Spleen (tissue), 11 donors: ENCODE measurements at regions not wholly inside any gene's neighbourhood (a gene's known extent, or its start where the extent isn't known, plus 50 kb on each side); places are given as distances from the start of the nearest gene placed in this dataset.

Experiments used
- DNase-seq: peaks from one replicate; pipeline ENCODE4 v3.0.0-alpha.2; 2020
- H3K27ac ChIP-seq, 8 donors: fragments of 200-600 bp; sonication (generic) in 7 of 8; 1 replicate in 4 of 8; 2 replicates in 4 of 8; pipeline versions ENCODE4 v1.5.0 to v1.8.0; 2016 to 2021; ENCODE audit warnings: inconsistent platforms in 4 of 8, mild to moderate bottlenecking in 4 of 8, moderate library complexity in 1 of 8
- H3K27me3 ChIP-seq, 7 donors: fragments of 200-600 bp; sonication (generic) in 6 of 7; replicated peaks in 1 of 7; 1 replicate in 4 of 7; 2 replicates in 3 of 7; pipeline versions ENCODE4 v1.5.0 to v1.8.0; 2016 to 2021; ENCODE audit warnings: inconsistent platforms in 3 of 7, mild to moderate bottlenecking in 1 of 7
- H3K36me3 ChIP-seq, 6 donors: fragments of 200-600 bp; sonication (generic) in 5 of 6; 1 replicate in 4 of 6; 2 replicates in 2 of 6; pipeline versions ENCODE4 v1.5.0 to v1.8.0; 2016 to 2021; ENCODE audit warnings: inconsistent platforms in 2 of 6
- H3K4me1 ChIP-seq, 6 donors: fragments of 200-600 bp; sonication (generic) in 5 of 6; 1 replicate in 3 of 6; 2 replicates in 3 of 6; pipeline versions ENCODE4 v1.5.0 to v1.8.0; 2016 to 2021; ENCODE audit warnings: inconsistent platforms in 3 of 6
- H3K4me3 ChIP-seq, 8 donors: fragments of 200-600 bp; sonication (generic) in 7 of 8; 1 replicate in 4 of 8; 2 replicates in 4 of 8; pipeline versions ENCODE4 v1.5.0 to v1.8.0; 2016 to 2021; ENCODE audit warnings: inconsistent platforms in 4 of 8, mild to moderate bottlenecking in 4 of 8, moderate library complexity in 2 of 8
- H3K9me3 ChIP-seq, 8 donors: fragments of 200-600 bp; sonication (generic) in 7 of 8; 1 replicate in 4 of 8; 2 replicates in 4 of 8; pipeline versions ENCODE4 v1.5.0 to v1.8.0; 2016 to 2021; ENCODE audit warnings: inconsistent platforms in 4 of 8
- CTCF ChIP-seq, 11 experiments: fragments of 200-600 bp in 7 of 11; fragments of 450-650 bp in 4 of 11; sonication (generic) in 4 of 11; IDR thresholded peaks in 8 of 11; conservative IDR thresholded peaks in 3 of 11; 1 replicate in 7 of 11; 2 replicates in 4 of 11; pipeline versions ENCODE4 v1.4.0 to v1.8.0; 2016 to 2021; ENCODE audit warnings: antibody characterized with exemption in 11 of 11, inconsistent platforms in 4 of 11, mild to moderate bottlenecking in 1 of 11
- POLR2A ChIP-seq, 3 donors: fragments of 450-650 bp; IDR thresholded peaks; one replicate each; pipeline ENCODE4 v1.5.1; 2017; ENCODE audit warnings: antibody characterized with exemption in 3 of 3, mild to moderate bottlenecking in 1 of 3
- POLR2AphosphoS5 ChIP-seq, 3 donors: sonication (generic); formaldehyde crosslinking; IDR thresholded peaks; one replicate each; pipeline ENCODE4 v1.5.1; 2017; ENCODE audit warnings: antibody characterized with exemption in 3 of 3
- WGBS, 5 donors: extraction: QIAGEN DNeasy Blood & Tissue Kit in 3 of 5; methylation state at CpG; one replicate each; pipeline versions ENCODE4 v1.1.5 to v1.1.7; 2013 to 2018; 5-methylcytosine and 5-hydroxymethylcytosine counted together
- intact Hi-C: fragments of 100-400 bp; cut with DNase I; formaldehyde crosslinking; loops from one replicate; pipeline ENCODE4 v1.15.0; 2023; ENCODE audit warnings: low total_unique reads
- donor health status: healthy with polysubstance abuse.
- donor health status: DM: no; HTN: no; CAD: no; lungs with moderate emphysema.
- donor health status: DM: no; HTN: no; CAD: no.
- donor health status: Bipolar disorder and iron deficiency.
- donor health status: healthy.
- donor health status: DM: no; HTN: no; CAD: no.
- donor health status: DM: yes; HTN: yes; CAD: no.

GRCh38 chr14:83301791-83302190, 1768.1 kb upstream of the SEL1L start:
- no peak overlapping the region for H3K27ac ChIP-seq
- intact Hi-C loops, result no loop called here

GRCh38 chr14:83309211-83309610, 1775.6 kb upstream of the SEL1L start:
- H3K4me3 ChIP-seq, result no peak overlapping the region
- intact Hi-C loops, result no loop called here
- WGBS, 5 donors, result 92 to 100% (median 94%) methylated on average over 1 of the region's 1 CpG

More at GRCh38 chr14:83301791-83302190, 1768.1 kb upstream of the SEL1L start:
- H3K9me3 ChIP-seq, result no peaks in the 10 kb centered on the region
- no peaks in the 10 kb centered on the region for H3K4me1 ChIP-seq
- no peak for TF ChIP-seq POLR2A (IDR thresholded peaks at IDR 0.05)
- no peak for TF ChIP-seq CTCF (IDR thresholded peaks at IDR 0.05 in 8 of 11, conservative IDR thresholded peaks at IDR 0.05 in 3 of 11)
- TF ChIP-seq POLR2AphosphoS5 (IDR thresholded peaks at IDR 0.05), result no peak
- no peak for DNase-seq
- 70 to 88% (median 79%) methylated on average over 3 of the region's 3 CpGs for WGBS, 5 donors
- no peaks in the 10 kb centered on the region for H3K36me3 ChIP-seq
- H3K27me3 ChIP-seq, result no peaks in the 10 kb centered on the region
- no peak overlapping the region for H3K4me3 ChIP-seq

GRCh38 chr14:83309833-83310232, 1776.2 kb upstream of the SEL1L start:
- no peak for DNase-seq
- no peaks in the 10 kb centered on the region for H3K27me3 ChIP-seq
- H3K4me3 ChIP-seq, result no peak overlapping the region
- TF ChIP-seq CTCF (IDR thresholded peaks at IDR 0.05 in 8 of 11, conservative IDR thresholded peaks at IDR 0.05 in 3 of 11) (no peak), POLR2A (IDR thresholded peaks at IDR 0.05) (no peak), POLR2AphosphoS5 (IDR thresholded peaks at IDR 0.05) (no peak)
- H3K4me1 ChIP-seq, result no peaks in the 10 kb centered on the region
- no peak overlapping the region for H3K27ac ChIP-seq
- no peaks in the 10 kb centered on the region for H3K36me3 ChIP-seq
- 64 to 77% (median 72%) methylated on average over 3 of the region's 3 CpGs for WGBS, 5 donors
- intact Hi-C loops, result no loop called here
- peaks cover 0 to 6% (median 0%) of the 10 kb centered on the region in 8 donors for H3K9me3 ChIP-seq

More at GRCh38 chr14:83309211-83309610, 1775.6 kb upstream of the SEL1L start:
- DNase-seq, result no peak
- H3K9me3 ChIP-seq, result peaks cover 0 to 6% (median 0%) of the 10 kb centered on the region in 8 donors
- H3K27me3 ChIP-seq, result no peaks in the 10 kb centered on the region
- H3K27ac ChIP-seq, result no peak overlapping the region
- no peak for TF ChIP-seq POLR2A (IDR thresholded peaks at IDR 0.05)
- TF ChIP-seq CTCF (IDR thresholded peaks at IDR 0.05 in 8 of 11, conservative IDR thresholded peaks at IDR 0.05 in 3 of 11), result no peak
- no peak for TF ChIP-seq POLR2AphosphoS5 (IDR thresholded peaks at IDR 0.05)
- H3K4me1 ChIP-seq, result no peaks in the 10 kb centered on the region
- no peaks in the 10 kb centered on the region for H3K36me3 ChIP-seq

- TF ChIP-seq POLR2AphosphoS5 (IDR thresholded peaks at IDR 0.05), result no peak
- TF ChIP-seq POLR2A (IDR thresholded peaks at IDR 0.05), result no peak
- no peak for TF ChIP-seq CTCF (IDR thresholded peaks at IDR 0.05 in 8 of 11, conservative IDR thresholded peaks at IDR 0.05 in 3 of 11)
- no peaks in the 10 kb centered on the region for H3K36me3 ChIP-seq
- H3K27me3 ChIP-seq, result no peaks in the 10 kb centered on the region
- H3K4me1 ChIP-seq, result no peaks in the 10 kb centered on the region
- WGBS, 5 donors, result 77 to 87% (median 81%) methylated on average over 2 of the region's 2 CpGs
- intact Hi-C loops, result no loop called here
- DNase-seq, result no peak
- no peak overlapping the region for H3K27ac ChIP-seq
- H3K4me3 ChIP-seq, result no peak overlapping the region
- peaks cover 0 to 6% (median 0%) of the 10 kb centered on the region in 8 donors for H3K9me3 ChIP-seq
Observed at GRCh38 chr14:83312511-83312910, 1778.9 kb upstream of the SEL1L start.
